ENCODE measurements at regions not wholly inside any gene's neighbourhood (a gene's known extent, or its start where the extent isn't known, plus 50 kb on each side); places are given as distances from the start of the nearest gene placed in this dataset.

DNA sequence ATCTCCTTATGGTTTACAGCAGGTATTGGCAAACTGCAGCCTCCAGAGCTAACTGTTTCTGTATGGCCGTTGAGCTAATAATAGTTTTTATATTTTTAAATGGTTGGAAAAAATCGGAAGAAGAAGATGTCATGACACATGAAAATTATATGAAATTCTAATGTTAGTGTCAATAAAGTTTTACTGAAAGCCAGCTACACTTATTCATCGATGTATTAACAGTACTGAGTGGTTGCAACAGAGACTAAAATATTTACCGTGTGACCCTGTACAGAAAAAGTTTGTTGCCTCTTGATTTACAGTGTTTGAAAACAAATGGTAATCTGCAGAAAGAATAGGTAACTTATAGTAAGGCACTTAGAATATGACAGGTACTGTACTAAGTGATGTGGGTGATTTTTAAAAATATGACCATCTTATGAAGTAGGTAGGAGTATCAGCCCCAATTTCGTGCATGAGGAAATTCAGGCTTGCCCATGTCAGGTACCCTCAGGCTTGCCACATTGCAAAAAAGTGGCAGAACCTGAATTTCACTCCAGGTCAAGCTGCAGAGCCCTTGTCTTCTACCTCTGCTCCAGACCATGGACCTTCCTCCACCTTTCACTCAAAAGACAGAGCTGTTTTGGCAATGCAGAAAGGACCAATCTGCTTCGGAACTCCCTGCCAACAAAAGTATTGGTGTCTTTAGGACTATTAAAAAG, 311.9 kb upstream of the RUNX1 start:
- peaks cover 0 to 3% (median 0%) of the 10 kb centered on the region in 12 donors for H3K9me3 ChIP-seq
- TF ChIP-seq POLR2A (IDR thresholded peaks at IDR 0.05), result no peak
- TF ChIP-seq, protein P1, sequence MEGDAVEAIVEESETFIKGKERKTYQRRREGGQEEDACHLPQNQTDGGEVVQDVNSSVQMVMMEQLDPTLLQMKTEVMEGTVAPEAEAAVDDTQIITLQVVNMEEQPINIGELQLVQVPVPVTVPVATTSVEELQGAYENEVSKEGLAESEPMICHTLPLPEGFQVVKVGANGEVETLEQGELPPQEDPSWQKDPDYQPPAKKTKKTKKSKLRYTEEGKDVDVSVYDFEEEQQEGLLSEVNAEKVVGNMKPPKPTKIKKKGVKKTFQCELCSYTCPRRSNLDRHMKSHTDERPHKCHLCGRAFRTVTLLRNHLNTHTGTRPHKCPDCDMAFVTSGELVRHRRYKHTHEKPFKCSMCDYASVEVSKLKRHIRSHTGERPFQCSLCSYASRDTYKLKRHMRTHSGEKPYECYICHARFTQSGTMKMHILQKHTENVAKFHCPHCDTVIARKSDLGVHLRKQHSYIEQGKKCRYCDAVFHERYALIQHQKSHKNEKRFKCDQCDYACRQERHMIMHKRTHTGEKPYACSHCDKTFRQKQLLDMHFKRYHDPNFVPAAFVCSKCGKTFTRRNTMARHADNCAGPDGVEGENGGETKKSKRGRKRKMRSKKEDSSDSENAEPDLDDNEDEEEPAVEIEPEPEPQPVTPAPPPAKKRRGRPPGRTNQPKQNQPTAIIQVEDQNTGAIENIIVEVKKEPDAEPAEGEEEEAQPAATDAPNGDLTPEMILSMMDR (IDR thresholded peaks at IDR 0.05), result no peak
- WGBS, 4 donors, result 74 to 78% (median 77%) methylated on average over 6 of the region's 6 CpGs
- peak overlapping the region in 4 of 12 donors; percentile 15 to 40 (median 22) for H3K27ac ChIP-seq
- DNase-seq, result no peak
- peaks cover 0 to 21% (median 0%) of the 10 kb centered on the region in 12 donors for H3K4me1 ChIP-seq
- H3K4me3 ChIP-seq, result no peak overlapping the region
- no peak for ATAC-seq
- intact Hi-C loops (cut with DNase I), result no loop called here
- H3K27me3 ChIP-seq, result no peaks in the 10 kb centered on the region
- no peaks in the 10 kb centered on the region for H3K36me3 ChIP-seq

DNA sequence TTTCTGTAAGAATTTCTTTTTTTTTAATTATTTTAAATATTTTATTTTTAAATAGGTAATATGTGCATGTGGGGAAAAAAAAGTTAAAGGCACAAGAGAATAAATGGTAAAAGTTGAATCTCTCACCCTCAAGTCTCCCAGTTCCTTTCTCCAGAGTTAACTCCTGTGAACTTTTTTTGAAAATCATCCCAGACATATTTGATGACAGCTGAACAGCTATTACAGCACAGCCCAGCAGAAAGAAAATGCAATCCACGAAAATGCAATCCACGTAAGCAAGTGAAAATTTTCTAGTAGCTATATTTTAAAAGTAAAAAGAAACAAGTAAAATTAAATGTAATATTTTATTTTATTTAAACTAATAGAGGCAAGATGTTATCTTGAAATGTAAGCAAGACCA, 310.0 kb upstream of the RUNX1 start:
- peak overlapping the region in 2 of 12 donors; percentile 8 to 54 for H3K27ac ChIP-seq
- peaks cover 0 to 17% (median 0%) of the 10 kb centered on the region in 12 donors for H3K4me1 ChIP-seq
- peaks cover 0 to 3% (median 0%) of the 10 kb centered on the region in 12 donors for H3K9me3 ChIP-seq
- no peak overlapping the region for H3K4me3 ChIP-seq
- no peaks in the 10 kb centered on the region for H3K36me3 ChIP-seq
- ATAC-seq (peak in 1 of 4 donors; percentile 72), DNase-seq (no peak)
- 57 to 61% (median 60%) methylated on average over 2 of the region's 2 CpGs for WGBS, 4 donors
- H3K27me3 ChIP-seq, result no peaks in the 10 kb centered on the region
- TF ChIP-seq POLR2A (IDR thresholded peaks at IDR 0.05), result no peak
- TF ChIP-seq, protein P1 (IDR thresholded peaks at IDR 0.05), result no peak
- intact Hi-C loops (cut with DNase I), result no loop called here

DNA sequence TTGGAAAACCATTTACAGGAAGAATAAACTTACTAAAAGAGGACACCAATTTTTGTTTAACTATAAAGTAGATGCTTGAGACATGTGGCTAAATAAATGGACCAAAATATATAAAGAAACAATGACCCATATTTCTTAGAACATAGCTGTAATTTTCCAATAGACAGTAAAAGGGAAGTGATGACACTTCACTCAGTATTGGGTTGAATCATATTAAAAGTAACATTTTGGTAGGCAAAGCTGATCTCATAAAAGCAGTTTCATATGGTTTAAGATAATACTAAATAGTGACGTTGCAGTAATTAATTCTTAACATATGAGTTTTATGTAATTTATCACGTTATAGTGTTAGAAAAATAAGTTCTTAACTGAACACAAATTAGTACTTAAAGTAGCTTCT, 308.9 kb upstream of the RUNX1 start:
- peaks cover 0 to 3% (median 0%) of the 10 kb centered on the region in 12 donors for H3K9me3 ChIP-seq

More for the DNA sequence above, 308.9 kb upstream of the RUNX1 start:
- ATAC-seq (no peak), DNase-seq (no peak)
- Histone ChIP-seq H3K36me3 (no peaks in the 10 kb centered on the region), H3K27ac (peak overlapping the region in 1 of 12 donors; percentile 54), H3K4me1 (peaks cover 0 to 17% (median 0%) of the 10 kb centered on the region in 12 donors), H3K27me3 (no peaks in the 10 kb centered on the region), H3K4me3 (no peak overlapping the region)
- WGBS, 4 donors, result 68 to 80% (median 74%) methylated on average over 2 of the region's 2 CpGs
- intact Hi-C loops (cut with DNase I), result no loop called here
- TF ChIP-seq, protein P1 (IDR thresholded peaks at IDR 0.05), result no peak
- no peak for TF ChIP-seq POLR2A (IDR thresholded peaks at IDR 0.05)

Data from heart left ventricle (tissue), 16 donors.